ENCODE measurements at regions not wholly inside any gene's neighbourhood (a gene's known extent, or its start where the extent isn't known, plus 50 kb on each side); places are given as distances from the start of the nearest gene placed in this dataset.

- Histone ChIP-seq H3K27me3 (ENCODE audit: insufficient read depth, low read depth, low read length) (no peaks in the 10 kb centered on the region), H3K4me3 (ENCODE audit: low read length) (no peak overlapping the region), H4K20me1 (ENCODE audit: insufficient read depth) (no peaks in the 10 kb centered on the region), H3K4me2 (ENCODE audit: low read length) (no peak overlapping the region), H3K9ac (ENCODE audit: low read length) (no peak overlapping the region), H3F3A (ENCODE audit: insufficient read depth, low read length, poor library complexity, severe bottlenecking) (no peaks in the 10 kb centered on the region), H3K27ac (ENCODE audit: low read length) (no peak overlapping the region), H3K9me3 (ENCODE audit: low read length) (no peaks in the 10 kb centered on the region), H3K9me2 (ENCODE audit: insufficient read depth, low read length) (no peaks in the 10 kb centered on the region), H3K79me2 (replicated peaks; ENCODE audit: insufficient read depth, low read length) (no peaks in the 10 kb centered on the region), H2AFZ (ENCODE audit: low read depth, low read length) (no peak overlapping the region), H3K36me3 (ENCODE audit: insufficient read depth, low read length) (no peaks in the 10 kb centered on the region)
- no peak for TF ChIP-seq EP300 (conservative IDR thresholded peaks at IDR 0.05; ENCODE audit: poor library complexity, severe bottlenecking)
- TF ChIP-seq EZH2 (IDR thresholded peaks at IDR 0.05; ENCODE audit: borderline replicate concordance, insufficient read depth, low read length, poor library complexity, severe bottlenecking), result no peak
- no peak for TF ChIP-seq RAD21 (conservative IDR thresholded peaks at IDR 0.05)
- no peak for TF ChIP-seq POLR2AphosphoS5 (IDR thresholded peaks at IDR 0.05)
- no peak for TF ChIP-seq MXI1 (conservative IDR thresholded peaks at IDR 0.05; ENCODE audit: poor library complexity, severe bottlenecking)
- TF ChIP-seq CTCF (IDR thresholded peaks at IDR 0.05; ENCODE audit: poor library complexity, severe bottlenecking), result no peak
- TF ChIP-seq SMC3 (conservative IDR thresholded peaks at IDR 0.05; ENCODE audit: poor library complexity), result no peak
- no peak for TF ChIP-seq TAF1 (IDR thresholded peaks at IDR 0.05; ENCODE audit: low read depth)
- TF ChIP-seq REST (IDR thresholded peaks at IDR 0.05; ENCODE audit: borderline replicate concordance), result no peak
These were observed 145.9 kb downstream of the CDC5L start for GRCh38 chr6:44533421-44533820.

GRCh38 chr6:44534291-44534690 is 146.8 kb downstream of the CDC5L start:
- Histone ChIP-seq H3K9me2 (ENCODE audit: insufficient read depth, low read length) (no peaks in the 10 kb centered on the region), H3K27ac (ENCODE audit: low read length) (no peak overlapping the region), H3K4me3 (ENCODE audit: low read length) (no peak overlapping the region), H3K9ac (ENCODE audit: low read length) (no peak overlapping the region), H4K20me1 (ENCODE audit: insufficient read depth) (no peaks in the 10 kb centered on the region), H3K4me2 (ENCODE audit: low read length) (no peak overlapping the region), H3K36me3 (ENCODE audit: insufficient read depth, low read length) (no peaks in the 10 kb centered on the region), H2AFZ (ENCODE audit: low read depth, low read length) (no peak overlapping the region), H3K27me3 (ENCODE audit: insufficient read depth, low read depth, low read length) (peaks cover 6% of the 10 kb centered on the region), H3F3A (ENCODE audit: insufficient read depth, low read length, poor library complexity, severe bottlenecking) (no peaks in the 10 kb centered on the region), H3K79me2 (replicated peaks; ENCODE audit: insufficient read depth, low read length) (no peaks in the 10 kb centered on the region), H3K9me3 (ENCODE audit: low read length) (no peaks in the 10 kb centered on the region)
- TF ChIP-seq SMC3 (conservative IDR thresholded peaks at IDR 0.05; ENCODE audit: poor library complexity) (no peak), EP300 (conservative IDR thresholded peaks at IDR 0.05; ENCODE audit: poor library complexity, severe bottlenecking) (no peak), TAF1 (IDR thresholded peaks at IDR 0.05; ENCODE audit: low read depth) (no peak), MXI1 (conservative IDR thresholded peaks at IDR 0.05; ENCODE audit: poor library complexity, severe bottlenecking) (no peak), EZH2 (IDR thresholded peaks at IDR 0.05; ENCODE audit: borderline replicate concordance, insufficient read depth, low read length, poor library complexity, severe bottlenecking) (no peak), CTCF (IDR thresholded peaks at IDR 0.05; ENCODE audit: poor library complexity, severe bottlenecking) (no peak)

All from neural cell (in vitro differentiated cells).